ENCODE measurements at regions not wholly inside any gene's neighbourhood (a gene's known extent, or its start where the extent isn't known, plus 50 kb on each side); places are given as distances from the start of the nearest gene placed in this dataset.

DNA sequence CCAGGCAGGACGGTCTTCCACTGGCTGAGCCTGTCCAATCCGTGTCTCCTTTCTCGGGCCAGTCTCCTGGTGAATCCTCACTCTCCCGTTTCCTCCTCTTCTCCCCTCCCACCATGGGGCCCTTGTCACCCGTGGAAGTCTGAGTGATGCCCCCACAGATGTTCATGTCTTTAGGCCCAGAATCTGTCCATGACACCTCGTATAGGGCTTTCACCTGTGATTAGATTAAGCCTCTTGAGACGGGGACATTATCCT is 193.5 kb downstream of the ZFP36L2 start:
- no TSS peak for BruUV-seq (replicated peaks)
- CTCF ChIA-PET, result interaction anchor here (0.7 kb wide), 1 partner anchor 174 kb away, joined by 3 read pairs; no protein-coding TSS in a partner anchor
- intact Hi-C loops (cut with micrococcal nuclease; ENCODE audit: unreplicated experiment), result no loop called here
- peaks cover 9% of the 10 kb centered on the region for H3K4me1 Mint-ChIP-seq (ENCODE audit: low read depth, unreplicated experiment)
- no peaks in the 10 kb centered on the region for H3K36me3 Mint-ChIP-seq (ENCODE audit: insufficient read depth, unreplicated experiment)
- H3K9me3 Mint-ChIP-seq (ENCODE audit: low read depth, unreplicated experiment), result no peaks in the 10 kb centered on the region
- no peaks in the 10 kb centered on the region for H3K27me3 Mint-ChIP-seq (ENCODE audit: unreplicated experiment)
- DNase-seq, result no peak
- H3K4me3 Mint-ChIP-seq (ENCODE audit: low read depth, unreplicated experiment), result no peak overlapping the region
- no peak for TF ChIP-seq CTCF (IDR thresholded peaks at IDR 0.05; ENCODE audit: unreplicated experiment)
- no peak overlapping the region for H3K27ac Mint-ChIP-seq (ENCODE audit: unreplicated experiment)

DNA sequence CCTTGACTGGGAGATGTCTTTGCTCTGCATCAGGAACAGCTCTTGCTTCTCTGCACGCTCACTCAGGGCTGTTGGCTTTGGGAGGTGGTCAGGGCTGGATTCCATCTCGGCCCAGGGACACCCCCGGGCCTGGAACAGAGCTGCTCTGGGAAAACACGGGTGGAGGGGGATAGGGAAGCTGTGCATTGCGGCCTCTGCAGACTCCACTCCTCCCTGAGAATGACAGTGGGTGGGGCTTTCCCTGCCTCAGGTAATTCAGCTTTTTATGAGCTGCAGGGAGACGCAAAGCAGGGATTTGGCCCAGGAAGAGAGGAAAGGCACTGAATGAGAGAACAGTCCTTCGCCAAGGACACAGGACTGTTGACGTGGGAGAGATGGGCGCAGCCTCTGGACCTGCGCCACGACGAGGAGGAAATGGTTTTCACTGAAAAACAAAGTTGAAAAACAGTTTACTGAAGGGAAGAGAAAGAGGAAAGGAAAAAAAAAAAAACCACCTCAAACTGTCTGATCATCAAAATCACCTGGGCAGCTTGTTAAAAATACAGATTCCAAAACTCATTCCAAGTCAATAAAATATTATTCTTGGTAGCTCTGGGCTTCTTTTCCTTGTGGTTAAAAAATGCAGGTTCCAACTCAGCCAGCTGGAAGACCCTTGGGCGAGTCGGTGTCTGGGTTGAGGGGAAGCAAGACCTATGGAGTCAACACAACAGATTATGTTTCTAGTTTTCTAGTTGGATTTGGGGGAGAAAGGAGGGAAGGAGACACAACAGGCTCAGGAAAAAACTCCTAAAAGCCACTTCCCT is 194.0 kb downstream of the ZFP36L2 start:
- intact Hi-C loops (cut with micrococcal nuclease; ENCODE audit: unreplicated experiment), result no loop called here
- no peaks in the 10 kb centered on the region for H3K36me3 Mint-ChIP-seq (ENCODE audit: insufficient read depth, unreplicated experiment)
- peaks cover 9% of the 10 kb centered on the region for H3K4me1 Mint-ChIP-seq (ENCODE audit: low read depth, unreplicated experiment)
- no TSS peak for BruUV-seq (replicated peaks)
- no peaks in the 10 kb centered on the region for H3K27me3 Mint-ChIP-seq (ENCODE audit: unreplicated experiment)
- no peak for DNase-seq
- H3K27ac Mint-ChIP-seq (ENCODE audit: unreplicated experiment), result no peak overlapping the region
- no peak overlapping the region for H3K4me3 Mint-ChIP-seq (ENCODE audit: low read depth, unreplicated experiment)
- no peak for TF ChIP-seq CTCF (IDR thresholded peaks at IDR 0.05; ENCODE audit: unreplicated experiment)
- CTCF ChIA-PET, result interaction anchor here (0.7 kb wide), 1 partner anchor 175 kb away, joined by 3 read pairs; no protein-coding TSS in a partner anchor
- no peaks in the 10 kb centered on the region for H3K9me3 Mint-ChIP-seq (ENCODE audit: low read depth, unreplicated experiment)

DNA sequence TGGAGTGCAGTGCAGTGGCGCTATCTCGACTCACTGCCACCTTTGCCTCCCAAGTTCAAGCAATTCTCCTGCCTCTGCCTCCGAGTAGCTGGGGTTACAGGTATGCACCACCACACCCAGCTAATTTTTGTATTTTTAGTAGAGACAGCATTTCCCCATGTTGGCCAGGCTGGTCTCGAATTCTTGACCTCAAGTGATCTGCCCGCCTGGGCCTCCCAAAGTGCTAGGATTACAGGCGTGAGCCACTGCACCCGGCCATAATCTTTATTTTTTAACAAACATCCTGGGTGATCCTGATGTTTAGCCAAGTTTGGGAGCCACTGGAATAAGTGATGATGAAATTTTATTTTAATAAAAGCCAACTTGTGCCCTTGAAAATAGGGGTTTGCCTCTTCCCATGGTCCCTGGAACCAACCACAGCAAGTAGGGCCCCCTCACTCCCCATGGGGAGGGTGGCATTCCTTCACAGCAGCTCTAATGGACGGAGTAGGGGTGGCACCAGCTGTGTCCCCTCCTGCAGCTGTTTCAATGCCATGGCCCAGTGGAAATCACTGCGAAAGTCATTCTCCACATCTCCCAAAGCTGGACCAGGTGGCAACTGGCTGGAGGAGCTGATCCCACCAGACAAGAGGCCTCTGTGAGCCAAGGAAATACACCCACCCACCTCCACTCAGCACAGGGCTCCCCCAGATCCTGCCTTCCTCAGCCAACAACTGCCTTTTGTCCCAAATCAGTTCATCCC is 194.8 kb downstream of the ZFP36L2 start:
- DNase-seq, result no peak
- no peak overlapping the region for H3K27ac Mint-ChIP-seq (ENCODE audit: unreplicated experiment)
- intact Hi-C loops (cut with micrococcal nuclease; ENCODE audit: unreplicated experiment), result no loop called here
- no peak overlapping the region for H3K4me3 Mint-ChIP-seq (ENCODE audit: low read depth, unreplicated experiment)
- no TSS peak for BruUV-seq (replicated peaks)
- no peak for TF ChIP-seq CTCF (IDR thresholded peaks at IDR 0.05; ENCODE audit: unreplicated experiment)
- peaks cover 14% of the 10 kb centered on the region for H3K4me1 Mint-ChIP-seq (ENCODE audit: low read depth, unreplicated experiment)
- H3K36me3 Mint-ChIP-seq (ENCODE audit: insufficient read depth, unreplicated experiment), result no peaks in the 10 kb centered on the region
- CTCF ChIA-PET, result no interaction called here
- H3K9me3 Mint-ChIP-seq (ENCODE audit: low read depth, unreplicated experiment), result no peaks in the 10 kb centered on the region
- H3K27me3 Mint-ChIP-seq (ENCODE audit: unreplicated experiment), result no peaks in the 10 kb centered on the region

GRCh38 chr2:43030551-43031307 is 195.7 kb downstream of the ZFP36L2 start:
- H3K9me3 Mint-ChIP-seq (ENCODE audit: low read depth, unreplicated experiment), result no peaks in the 10 kb centered on the region
- CTCF ChIA-PET, result no interaction called here
- H3K27me3 Mint-ChIP-seq (ENCODE audit: unreplicated experiment), result no peaks in the 10 kb centered on the region
- intact Hi-C loops (cut with micrococcal nuclease; ENCODE audit: unreplicated experiment), result no loop called here
- DNase-seq, result no peak
- H3K4me3 Mint-ChIP-seq (ENCODE audit: low read depth, unreplicated experiment), result no peak overlapping the region
- H3K4me1 Mint-ChIP-seq (ENCODE audit: low read depth, unreplicated experiment), result peaks cover 21% of the 10 kb centered on the region
- no peak for TF ChIP-seq CTCF (IDR thresholded peaks at IDR 0.05; ENCODE audit: unreplicated experiment)
- H3K36me3 Mint-ChIP-seq (ENCODE audit: insufficient read depth, unreplicated experiment), result no peaks in the 10 kb centered on the region
- BruUV-seq (replicated peaks), result no TSS peak
- peak overlapping the region; percentile 48 for H3K27ac Mint-ChIP-seq (ENCODE audit: unreplicated experiment)

Measured in Calu3 (cell line).